AG04449 (cell line): ENCODE measurements at regions not wholly inside any gene's neighbourhood (a gene's known extent, or its start where the extent isn't known, plus 50 kb on each side); places are given as distances from the start of the nearest gene placed in this dataset.

Experiments used
- CTCF ChIA-PET: fragments of 350-600 bp; formaldehyde crosslinking; extraction: SDS; loops from one replicate; lab custom pipeline; 2021; ENCODE audit warnings: antibody characterized with exemption; lab: Yijun Ruan, JAX
- POLR2A ChIA-PET: fragments of 400-600, 350-600 bp; formaldehyde crosslinking; extraction: SDS; loops from one replicate; lab custom pipeline; 2020; ENCODE audit warnings: antibody characterized with exemption, inconsistent platforms; lab: Yijun Ruan, JAX
- DNase-seq: peaks from one replicate; pipeline ENCODE4 v3.0.0-alpha.2; 2010; ENCODE audit warnings: low read depth, low spot score
- H3K4me3 ChIP-seq: 2 replicates; pipeline ENCODE4 v1.5.1; 2011; ENCODE audit warnings: low read depth, mild to moderate bottlenecking, control low read depth, low read length
- CTCF ChIP-seq: IDR thresholded peaks from one replicate; pipeline ENCODE4 v1.5.1; 2011; ENCODE audit warnings: mild to moderate bottlenecking, moderate library complexity, low read length, control low read depth, inconsistent platforms; ENCODE audit not compliant: insufficient read depth; ENCODE audit errors: missing control alignments

- CTCF ChIA-PET, result no interaction called here
- H3K4me3 ChIP-seq, result no peak overlapping the region
- POLR2A ChIA-PET, result no interaction called here
- no peak for DNase-seq
- TF ChIP-seq CTCF, result no peak
Measured at GRCh38 chr4:129546531-129546930, 450.6 kb downstream of the C4orf33 start.

- POLR2A ChIA-PET, result no interaction called here
Measured at GRCh38 chr4:129550281-129550785, 454.4 kb downstream of the C4orf33 start.

GRCh38 chr4:129561280-129561679 lies 465.3 kb downstream of the C4orf33 start:
- POLR2A ChIA-PET, result no interaction called here
- TF ChIP-seq CTCF, result no peak
- DNase-seq, result no peak

More at GRCh38 chr4:129550281-129550785, 454.4 kb downstream of the C4orf33 start:
- CTCF ChIA-PET, result no interaction called here
- no peak for TF ChIP-seq CTCF
- no peak overlapping the region for H3K4me3 ChIP-seq
- no peak for DNase-seq

GRCh38 chr4:129561886-129562671 lies 466.1 kb downstream of the C4orf33 start:
- POLR2A ChIA-PET, result no interaction called here

More at GRCh38 chr4:129561280-129561679, 465.3 kb downstream of the C4orf33 start:
- H3K4me3 ChIP-seq, result no peak overlapping the region
- CTCF ChIA-PET, result no interaction called here

GRCh38 chr4:129565214-129565613 lies 469.3 kb downstream of the C4orf33 start:
- H3K4me3 ChIP-seq, result no peak overlapping the region
- DNase-seq, result no peak
- CTCF ChIA-PET, result no interaction called here
- POLR2A ChIA-PET, result no interaction called here
- no peak for TF ChIP-seq CTCF

More at GRCh38 chr4:129561886-129562671, 466.1 kb downstream of the C4orf33 start:
- no peak for TF ChIP-seq CTCF
- DNase-seq, result no peak
- no peak overlapping the region for H3K4me3 ChIP-seq
- CTCF ChIA-PET, result no interaction called here

- DNase-seq, result no peak
- H3K4me3 ChIP-seq, result no peak overlapping the region
- no peak for TF ChIP-seq CTCF
- ChIA-PET POLR2A (no interaction called here), CTCF (no interaction called here)
Measured at GRCh38 chr4:129570326-129570725, 474.4 kb downstream of the C4orf33 start.
